Lung (tissue), 11 donors: ENCODE measurements at regions not wholly inside any gene's neighbourhood (a gene's known extent, or its start where the extent isn't known, plus 50 kb on each side); places are given as distances from the start of the nearest gene placed in this dataset.

Experiments used
- ATAC-seq: fragments of 200-7000 bp; cut with Tn5 transposase; one replicate; pipeline ENCODE4 v1.9.1; 2020; ENCODE audit warnings: moderate number of reproducible peaks; ENCODE audit not compliant: insufficient read depth, low FRiP score
- DNase-seq, 3 donors: peaks; one replicate each; pipeline ENCODE4 v3.0.0-alpha.2; 2013 to 2017
- H3K27ac ChIP-seq, 2 donors: one replicate each; pipeline ENCODE4 v1.5.1; 2013; ENCODE audit warnings: mild to moderate bottlenecking in 2 of 2, moderate library complexity in 2 of 2, control low read depth in 1 of 2, inconsistent platforms in 1 of 2, low read depth in 1 of 2, low read length in 1 of 2
- H3K27me3 ChIP-seq, 3 donors: one replicate each; pipeline ENCODE4 v1.5.1; 2013; ENCODE audit warnings: low read length in 2 of 3; ENCODE audit not compliant: control insufficient read depth in 3 of 3, insufficient read depth in 3 of 3
- H3K36me3 ChIP-seq, 4 donors: one replicate each; pipeline ENCODE4 v1.5.1; 2013; ENCODE audit warnings: low read length in 4 of 4, mild to moderate bottlenecking in 1 of 4, moderate library complexity in 1 of 4; ENCODE audit not compliant: control insufficient read depth in 4 of 4, insufficient read depth in 4 of 4
- H3K4me1 ChIP-seq, 5 donors: one replicate each; pipeline ENCODE4 v1.5.1; 2013; ENCODE audit warnings: low read length in 5 of 5, mild to moderate bottlenecking in 2 of 5, moderate library complexity in 1 of 5; ENCODE audit not compliant: control insufficient read depth in 5 of 5, insufficient read depth in 5 of 5
- H3K4me3 ChIP-seq: one replicate; pipeline ENCODE4 v1.5.1; 2013; ENCODE audit warnings: mild to moderate bottlenecking, control low read depth, moderate library complexity
- H3K9ac ChIP-seq, 2 donors: one replicate each; pipeline ENCODE4 v1.5.1; 2013; ENCODE audit warnings: low read length in 2 of 2, control low read depth in 1 of 2; ENCODE audit not compliant: insufficient read depth in 1 of 2
- H3K9me3 ChIP-seq, 4 donors: one replicate each; pipeline ENCODE4 v1.5.1; 2013; ENCODE audit warnings: low read length in 3 of 4, mild to moderate bottlenecking in 1 of 4, moderate library complexity in 1 of 4; ENCODE audit not compliant: control insufficient read depth in 4 of 4, insufficient read depth in 3 of 4
- WGBS, 2 donors: extraction: QIAGEN DNeasy Blood & Tissue Kit; methylation state at CpG; one replicate each; pipeline ENCODE4 v1.1.7; 2013; 5-methylcytosine and 5-hydroxymethylcytosine counted together
- TF ChIP-seq, protein P1 (sequence below): IDR thresholded peaks from 2 replicates; pipeline ENCODE4 v1.5.1; 2012; ENCODE audit warnings: mild to moderate bottlenecking; ENCODE audit errors: control extremely low read depth, extremely low read depth
- donor health status: control.
- donor health status: control.
- donor health status: Bipolar disorder and iron deficiency.
- donor health status: healthy.
- donor health status: DM: yes; HTN: yes; CAD: no.

DNA sequence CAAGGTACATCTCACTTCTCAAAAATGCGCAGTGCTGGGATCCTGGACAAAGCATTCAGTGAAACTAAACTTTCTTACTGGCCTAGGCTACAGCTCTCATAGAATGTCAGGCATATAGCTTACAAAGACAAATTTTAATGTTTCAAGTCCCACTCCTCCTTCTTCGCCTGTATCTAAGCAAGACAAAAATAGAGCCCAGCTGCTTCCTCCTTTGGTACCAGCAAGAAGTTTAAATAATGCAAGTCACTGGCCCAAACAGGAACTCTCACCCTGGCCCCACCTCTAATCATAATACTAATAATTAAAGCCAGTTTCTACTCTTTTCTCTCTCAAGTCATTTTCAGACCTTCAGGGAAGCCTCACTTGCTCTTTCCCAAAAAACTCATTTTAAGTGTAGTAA is 1267.9 kb downstream of the MRPL39 start:
- DNase-seq (no peak), ATAC-seq (no peak)
- H3K27ac ChIP-seq = no peak overlapping the region
- H3K27me3 ChIP-seq = no peaks in the 10 kb centered on the region
- no peak overlapping the region for H3K4me3 ChIP-seq
- 34 to 52% methylated on average over 2 of the region's 2 CpGs for WGBS, 2 donors
- H3K9ac ChIP-seq = no peak overlapping the region
- no peaks in the 10 kb centered on the region for H3K36me3 ChIP-seq
- H3K4me1 ChIP-seq = no peaks in the 10 kb centered on the region
- H3K9me3 ChIP-seq = no peaks in the 10 kb centered on the region
- TF ChIP-seq, protein P1, sequence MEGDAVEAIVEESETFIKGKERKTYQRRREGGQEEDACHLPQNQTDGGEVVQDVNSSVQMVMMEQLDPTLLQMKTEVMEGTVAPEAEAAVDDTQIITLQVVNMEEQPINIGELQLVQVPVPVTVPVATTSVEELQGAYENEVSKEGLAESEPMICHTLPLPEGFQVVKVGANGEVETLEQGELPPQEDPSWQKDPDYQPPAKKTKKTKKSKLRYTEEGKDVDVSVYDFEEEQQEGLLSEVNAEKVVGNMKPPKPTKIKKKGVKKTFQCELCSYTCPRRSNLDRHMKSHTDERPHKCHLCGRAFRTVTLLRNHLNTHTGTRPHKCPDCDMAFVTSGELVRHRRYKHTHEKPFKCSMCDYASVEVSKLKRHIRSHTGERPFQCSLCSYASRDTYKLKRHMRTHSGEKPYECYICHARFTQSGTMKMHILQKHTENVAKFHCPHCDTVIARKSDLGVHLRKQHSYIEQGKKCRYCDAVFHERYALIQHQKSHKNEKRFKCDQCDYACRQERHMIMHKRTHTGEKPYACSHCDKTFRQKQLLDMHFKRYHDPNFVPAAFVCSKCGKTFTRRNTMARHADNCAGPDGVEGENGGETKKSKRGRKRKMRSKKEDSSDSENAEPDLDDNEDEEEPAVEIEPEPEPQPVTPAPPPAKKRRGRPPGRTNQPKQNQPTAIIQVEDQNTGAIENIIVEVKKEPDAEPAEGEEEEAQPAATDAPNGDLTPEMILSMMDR = no peak

DNA sequence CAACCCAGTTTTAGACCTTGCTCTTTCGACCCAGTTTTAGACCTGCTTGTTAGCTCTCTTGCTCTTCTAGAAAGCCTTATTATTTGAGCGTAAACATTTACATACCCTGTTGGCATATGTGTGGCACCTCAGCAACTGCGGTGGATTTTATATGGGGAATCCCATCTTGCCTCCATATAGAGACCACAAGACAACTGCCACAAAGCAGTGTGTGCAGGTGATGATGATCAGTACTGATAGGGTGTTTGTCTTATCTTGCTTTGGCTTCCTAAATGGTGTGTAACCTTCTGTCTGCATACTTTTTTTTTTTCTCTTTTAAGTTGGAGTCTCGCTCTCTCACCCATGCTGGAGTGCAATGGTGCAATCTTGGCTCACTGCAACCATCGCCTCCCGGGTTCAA is 1270.8 kb downstream of the MRPL39 start:
- H3K27ac ChIP-seq = no peak overlapping the region
- no peaks in the 10 kb centered on the region for H3K36me3 ChIP-seq
- H3K9me3 ChIP-seq = no peaks in the 10 kb centered on the region
- WGBS, 2 donors = 91% methylated on average over 6 of the region's 6 CpGs
- DNase-seq (no peak), ATAC-seq (no peak)
- H3K27me3 ChIP-seq = no peaks in the 10 kb centered on the region
- no peak overlapping the region for H3K9ac ChIP-seq
- no peaks in the 10 kb centered on the region for H3K4me1 ChIP-seq
- TF ChIP-seq, protein P1 = no peak
- no peak overlapping the region for H3K4me3 ChIP-seq

DNA sequence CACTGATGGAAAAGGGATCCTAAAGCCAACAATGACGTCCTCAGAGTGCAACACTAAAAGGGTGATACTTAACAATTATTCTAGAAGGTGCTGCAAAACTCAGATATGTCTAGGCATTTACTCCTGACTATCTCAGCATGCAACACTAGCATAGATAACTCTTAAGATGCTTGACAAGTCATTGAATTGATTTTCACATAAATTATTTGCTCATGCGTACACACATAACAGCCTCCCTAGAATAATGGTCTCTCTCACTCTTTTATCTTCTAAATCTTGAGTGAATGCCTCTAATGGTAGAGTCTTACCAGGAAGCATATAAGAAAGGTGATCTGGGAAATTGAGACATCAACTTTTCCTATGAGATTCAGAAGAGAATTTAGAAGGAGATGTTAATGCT is 1283.7 kb downstream of the MRPL39 start:
- no peaks in the 10 kb centered on the region for H3K9me3 ChIP-seq
- H3K27ac ChIP-seq = no peak overlapping the region
- TF ChIP-seq, protein P1 = no peak
- H3K9ac ChIP-seq = no peak overlapping the region
- DNase-seq (no peak), ATAC-seq (no peak)
- 71 to 79% methylated on average over 2 of the region's 2 CpGs for WGBS, 2 donors
- no peaks in the 10 kb centered on the region for H3K4me1 ChIP-seq
- H3K36me3 ChIP-seq = no peaks in the 10 kb centered on the region
- H3K27me3 ChIP-seq = no peaks in the 10 kb centered on the region
- H3K4me3 ChIP-seq = no peak overlapping the region

DNA sequence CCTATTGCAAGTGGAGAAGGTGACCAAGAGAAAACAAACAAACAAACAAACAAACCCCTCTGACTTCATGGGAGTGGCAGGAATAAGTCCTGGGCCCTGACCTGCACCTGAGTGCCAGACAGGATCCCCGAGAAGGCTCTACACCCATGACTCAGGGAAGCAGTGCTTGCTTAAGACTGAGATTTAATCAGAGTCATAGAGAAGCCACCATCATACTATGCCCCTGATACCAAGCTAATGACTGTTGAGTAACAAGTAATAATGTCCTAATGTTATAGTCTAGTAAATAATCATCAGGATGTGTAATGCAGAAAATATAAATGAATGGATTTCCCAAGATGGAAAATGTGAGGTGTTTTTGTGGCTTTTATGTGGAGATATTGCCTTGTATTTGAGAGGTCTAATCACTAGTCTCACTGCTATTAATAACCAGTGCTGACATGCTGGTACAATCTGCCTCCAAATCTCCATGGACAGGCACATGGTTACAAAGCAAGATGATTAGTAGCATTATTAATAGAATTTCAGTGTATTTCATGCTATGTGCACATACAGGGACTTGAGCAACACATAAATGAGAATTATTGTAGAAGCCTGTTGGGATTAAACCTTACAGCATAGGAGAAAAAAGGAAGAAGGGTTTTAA is 1290.9 kb downstream of the MRPL39 start:
- no peaks in the 10 kb centered on the region for H3K36me3 ChIP-seq
- H3K27me3 ChIP-seq = no peaks in the 10 kb centered on the region
- ATAC-seq (no peak), DNase-seq (no peak)
- H3K9me3 ChIP-seq = no peaks in the 10 kb centered on the region
- H3K27ac ChIP-seq = no peak overlapping the region
- no peak overlapping the region for H3K4me3 ChIP-seq
- H3K4me1 ChIP-seq = no peaks in the 10 kb centered on the region
- TF ChIP-seq, protein P1 = no peak
- 36 to 96% methylated on average over 1 of the region's 1 CpG for WGBS, 2 donors
- H3K9ac ChIP-seq = no peak overlapping the region
